ENCODE measurements at regions not wholly inside any gene's neighbourhood (a gene's known extent, or its start where the extent isn't known, plus 50 kb on each side); places are given as distances from the start of the nearest gene placed in this dataset.
"Not testable (repeated sequence)": the region's sequence is repeated elsewhere in the genome, so short reads cannot be mapped to it uniquely, and the experiment has no call there.

DNA sequence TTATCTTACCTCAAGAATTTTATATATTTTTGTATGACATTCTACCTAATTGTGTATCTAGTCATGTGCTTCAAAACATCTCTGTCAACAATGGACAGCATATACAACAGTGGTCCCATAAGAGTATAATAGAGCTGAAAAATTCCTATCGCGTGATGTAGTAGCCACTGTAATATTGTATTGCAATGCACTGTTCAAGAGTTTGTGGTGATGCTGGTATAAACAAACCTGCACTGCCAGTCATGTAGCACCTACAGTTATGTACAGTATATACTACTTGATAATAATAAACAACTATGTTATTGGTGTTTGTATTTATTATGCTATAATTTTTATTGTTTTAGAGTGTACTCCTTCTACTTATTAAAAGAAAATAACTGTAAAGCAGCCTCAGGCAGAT is 672.7 kb downstream of the CD109 start:
- Mint-ChIP-seq H3K9me3 (peaks cover 3% of the 10 kb centered on the region), H3K4me1 (ENCODE audit: low read depth) (no peaks in the 10 kb centered on the region), H3K4me3 (ENCODE audit: low read depth) (no peak overlapping the region), H3K27ac (no peak overlapping the region), H3K27me3 (ENCODE audit: low read depth) (no peaks in the 10 kb centered on the region), H3K36me3 (ENCODE audit: low read depth) (no peaks in the 10 kb centered on the region)
- intact Hi-C loops (cut with micrococcal nuclease): no loop called here
- no peak for DNase-seq (ENCODE audit: low spot score)

DNA sequence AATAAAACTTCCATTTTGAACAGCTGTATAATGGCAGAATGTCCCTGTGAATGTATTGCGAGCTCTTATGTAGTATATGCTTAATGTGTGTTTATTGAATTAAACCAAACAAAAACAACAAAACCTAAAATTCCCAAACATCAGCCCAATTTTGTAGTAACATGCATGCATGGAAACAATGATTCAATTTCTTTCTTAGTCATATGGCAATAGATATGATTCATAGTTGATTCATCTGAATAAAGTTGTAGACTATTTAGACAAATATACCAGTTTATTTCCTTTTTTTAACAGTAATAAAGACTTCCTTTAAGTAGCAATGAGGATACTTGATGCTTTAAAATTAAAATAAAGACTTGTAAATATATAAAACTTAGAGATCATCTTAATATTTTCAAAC is 670.6 kb downstream of the CD109 start:
- H3K9me3 Mint-ChIP-seq: peaks cover under 1% of the 10 kb centered on the region
- no peak for DNase-seq (ENCODE audit: low spot score)
- intact Hi-C loops (cut with micrococcal nuclease): no loop called here
- H3K27ac Mint-ChIP-seq: no peak overlapping the region
- no peak overlapping the region for H3K4me3 Mint-ChIP-seq (ENCODE audit: low read depth)
- H3K36me3 Mint-ChIP-seq (ENCODE audit: low read depth): no peaks in the 10 kb centered on the region
- no peaks in the 10 kb centered on the region for H3K27me3 Mint-ChIP-seq (ENCODE audit: low read depth)
- no peaks in the 10 kb centered on the region for H3K4me1 Mint-ChIP-seq (ENCODE audit: low read depth)

DNA sequence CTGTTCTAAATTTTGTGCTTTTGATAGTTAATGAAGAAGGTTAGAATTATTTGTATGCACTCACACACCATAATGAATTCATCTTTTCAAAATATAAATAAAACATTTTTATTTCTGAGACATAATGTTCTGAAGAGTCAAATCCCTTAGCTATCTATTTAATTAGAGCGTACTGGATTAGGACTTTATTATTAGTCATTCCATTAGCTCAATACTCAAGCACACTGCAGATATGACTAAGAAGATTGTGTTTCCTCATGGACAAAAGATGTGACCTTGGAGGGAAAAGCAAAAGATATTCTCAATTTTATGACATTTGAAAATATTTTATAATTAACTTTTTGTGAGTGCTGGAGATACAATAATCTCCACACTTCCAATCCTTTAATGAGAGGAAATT is 666.4 kb downstream of the CD109 start:
- intact Hi-C loops (cut with micrococcal nuclease): no loop called here
- Mint-ChIP-seq H3K9me3 (no peaks in the 10 kb centered on the region), H3K4me3 (ENCODE audit: low read depth) (no peak overlapping the region), H3K27ac (no peak overlapping the region), H3K27me3 (ENCODE audit: low read depth) (no peaks in the 10 kb centered on the region), H3K4me1 (ENCODE audit: low read depth) (no peaks in the 10 kb centered on the region), H3K36me3 (ENCODE audit: low read depth) (no peaks in the 10 kb centered on the region)
- no peak for DNase-seq (ENCODE audit: low spot score)

GRCh38 chr6:74357321-74357720 is 661.3 kb downstream of the CD109 start:
- DNase-seq (ENCODE audit: low spot score): no peak
- H3K9me3 Mint-ChIP-seq: no peaks in the 10 kb centered on the region
- H3K27ac Mint-ChIP-seq: no peak overlapping the region
- no peak overlapping the region for H3K4me3 Mint-ChIP-seq (ENCODE audit: low read depth)
- no peaks in the 10 kb centered on the region for H3K36me3 Mint-ChIP-seq (ENCODE audit: low read depth)
- intact Hi-C loops (cut with micrococcal nuclease): no loop called here
- no peaks in the 10 kb centered on the region for H3K4me1 Mint-ChIP-seq (ENCODE audit: low read depth)
- no peaks in the 10 kb centered on the region for H3K27me3 Mint-ChIP-seq (ENCODE audit: low read depth)

DNA sequence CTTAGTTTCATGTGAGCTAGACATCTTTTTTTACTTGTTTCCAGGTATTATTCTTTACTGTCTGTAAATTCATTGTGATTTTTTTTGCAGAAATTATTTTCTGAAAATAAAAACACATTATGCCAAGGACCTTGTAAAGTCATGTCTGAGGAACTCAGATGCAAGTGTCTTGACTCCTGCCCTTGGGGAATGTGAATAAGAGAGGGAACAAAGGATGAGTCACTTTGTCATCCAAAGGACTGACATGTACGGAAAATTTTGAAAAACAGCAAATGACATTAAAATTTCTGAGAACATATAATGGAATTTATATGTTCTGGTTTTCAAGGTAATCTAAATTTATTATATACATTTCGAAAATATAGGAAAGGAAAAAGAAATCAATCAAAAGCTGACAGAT is 660.4 kb downstream of the CD109 start:
- Mint-ChIP-seq H3K27ac (no peak overlapping the region), H3K36me3 (ENCODE audit: low read depth) (no peaks in the 10 kb centered on the region), H3K4me3 (ENCODE audit: low read depth) (no peak overlapping the region), H3K27me3 (ENCODE audit: low read depth) (no peaks in the 10 kb centered on the region), H3K4me1 (ENCODE audit: low read depth) (no peaks in the 10 kb centered on the region), H3K9me3 (no peaks in the 10 kb centered on the region)
- DNase-seq (ENCODE audit: low spot score): no peak
- intact Hi-C loops (cut with micrococcal nuclease): no loop called here

- no peak for DNase-seq (ENCODE audit: low spot score)
- H3K27me3 Mint-ChIP-seq (ENCODE audit: low read depth): no peaks in the 10 kb centered on the region
- intact Hi-C loops (cut with micrococcal nuclease): no loop called here
- no peaks in the 10 kb centered on the region for H3K4me1 Mint-ChIP-seq (ENCODE audit: low read depth)
- H3K4me3 Mint-ChIP-seq (ENCODE audit: low read depth): no peak overlapping the region
- H3K27ac Mint-ChIP-seq: no peak overlapping the region
- H3K36me3 Mint-ChIP-seq (ENCODE audit: low read depth): no peaks in the 10 kb centered on the region
- no peaks in the 10 kb centered on the region for H3K9me3 Mint-ChIP-seq
Measured at GRCh38 chr6:74346936-74347535, 651.0 kb downstream of the CD109 start.

DNA sequence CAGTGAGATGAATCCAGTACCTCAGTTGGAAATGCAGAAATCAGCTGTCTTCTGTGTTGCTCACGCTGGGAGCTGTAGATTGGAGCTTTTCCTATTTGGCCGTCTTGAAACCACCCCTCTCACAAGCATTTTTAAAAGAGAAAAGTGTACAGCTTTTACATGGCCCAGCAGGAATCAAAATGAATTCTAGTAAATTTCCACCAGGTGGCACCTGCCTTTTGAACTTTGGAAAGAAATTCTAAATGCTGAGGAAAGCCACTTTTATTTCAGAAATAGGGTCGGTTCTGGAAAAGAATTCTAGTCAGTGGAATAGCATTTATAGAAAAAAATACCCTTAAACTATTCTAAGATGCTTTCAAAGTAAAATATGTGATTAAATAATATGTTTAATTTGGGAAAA is 647.8 kb downstream of the CD109 start:
- Mint-ChIP-seq H3K27me3 (ENCODE audit: low read depth) (no peaks in the 10 kb centered on the region), H3K9me3 (peaks cover 3% of the 10 kb centered on the region)
- intact Hi-C loops (cut with micrococcal nuclease): no loop called here

DNA sequence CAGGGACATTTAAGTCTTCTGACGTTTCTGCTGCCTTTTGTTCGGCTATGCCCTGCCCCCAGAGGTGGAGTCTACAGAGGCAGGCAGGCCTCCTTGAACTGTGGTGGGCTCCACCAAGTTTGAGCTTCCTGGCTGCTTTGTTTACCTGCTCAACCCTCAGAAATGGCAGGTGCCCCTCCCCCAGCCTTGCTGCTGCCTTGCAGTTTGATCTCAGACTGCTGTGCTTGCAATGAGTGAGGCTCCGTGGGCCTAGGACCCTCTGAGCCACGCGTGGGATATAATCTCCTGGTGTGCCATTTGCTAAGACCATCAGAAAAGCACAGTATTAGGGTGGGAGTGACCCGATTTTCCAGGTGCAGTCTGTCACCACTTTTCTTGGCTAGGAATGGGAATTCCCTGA is 647.3 kb downstream of the CD109 start:
- DNase-seq (ENCODE audit: low spot score); H3K36me3 Mint-ChIP-seq (ENCODE audit: low read depth); H3K27ac Mint-ChIP-seq; H3K27me3 Mint-ChIP-seq (ENCODE audit: low read depth); H3K4me3 Mint-ChIP-seq (ENCODE audit: low read depth); intact Hi-C loops (cut with micrococcal nuclease); H3K4me1 Mint-ChIP-seq (ENCODE audit: low read depth); H3K9me3 Mint-ChIP-seq: not testable (repeated sequence)

More for the DNA sequence above, 647.8 kb downstream of the CD109 start:
- no peak for DNase-seq (ENCODE audit: low spot score)
- Mint-ChIP-seq H3K4me3 (ENCODE audit: low read depth) (no peak overlapping the region), H3K27ac (no peak overlapping the region), H3K36me3 (ENCODE audit: low read depth) (no peaks in the 10 kb centered on the region), H3K4me1 (ENCODE audit: low read depth) (no peaks in the 10 kb centered on the region)

DNA sequence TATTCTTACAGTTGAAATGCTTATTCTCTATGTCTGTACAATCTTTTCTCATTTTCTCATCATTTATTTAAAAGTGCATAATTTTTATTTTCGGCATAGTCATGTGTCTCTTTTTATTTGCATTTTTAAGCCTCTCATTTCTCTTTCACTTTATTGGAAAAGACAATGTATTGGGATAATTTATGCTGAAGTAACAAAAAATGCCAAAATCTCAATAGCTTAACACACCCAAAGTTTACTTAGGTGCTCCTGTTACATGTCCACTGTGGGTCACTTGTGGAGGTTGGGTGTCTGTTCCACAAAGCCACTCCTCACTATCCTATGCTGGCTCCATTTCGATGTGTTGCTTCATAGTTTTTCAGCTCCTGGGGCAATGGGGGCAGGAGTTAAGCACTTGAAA is 638.7 kb downstream of the CD109 start:
- no peak for DNase-seq (ENCODE audit: low spot score)
- Mint-ChIP-seq H3K4me3 (ENCODE audit: low read depth) (no peak overlapping the region), H3K27me3 (ENCODE audit: low read depth) (no peaks in the 10 kb centered on the region), H3K4me1 (ENCODE audit: low read depth) (no peaks in the 10 kb centered on the region), H3K9me3 (no peaks in the 10 kb centered on the region), H3K27ac (no peak overlapping the region), H3K36me3 (ENCODE audit: low read depth) (no peaks in the 10 kb centered on the region)
- intact Hi-C loops (cut with micrococcal nuclease): no loop called here

DNA sequence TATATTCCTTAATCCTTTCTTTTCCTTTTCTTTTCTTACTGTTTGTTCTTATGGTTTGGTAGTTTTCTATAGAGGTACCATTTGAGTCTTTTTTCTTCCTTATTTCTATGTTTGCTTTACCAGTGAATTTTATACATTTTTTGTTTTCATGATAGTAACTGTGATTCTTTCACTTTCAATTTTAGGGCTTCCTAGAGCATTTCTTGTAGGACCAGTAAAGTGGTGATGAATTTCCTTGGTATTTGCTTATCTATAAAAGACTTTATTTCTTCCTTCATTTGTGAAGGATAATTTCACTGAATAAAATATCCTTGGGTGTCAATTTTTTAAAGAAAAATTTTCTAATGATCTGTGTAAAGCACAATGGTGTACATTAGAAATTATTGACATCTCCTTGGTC is 637.4 kb downstream of the CD109 start:
- intact Hi-C loops (cut with micrococcal nuclease): no loop called here

GRCh38 chr6:74320715-74321114 is 624.7 kb downstream of the CD109 start:
- no peak overlapping the region for H3K4me3 Mint-ChIP-seq (ENCODE audit: low read depth)
- no peak for DNase-seq (ENCODE audit: low spot score)
- intact Hi-C loops (cut with micrococcal nuclease): no loop called here
- peaks cover 4% of the 10 kb centered on the region for H3K9me3 Mint-ChIP-seq
- no peaks in the 10 kb centered on the region for H3K36me3 Mint-ChIP-seq (ENCODE audit: low read depth)
- H3K27me3 Mint-ChIP-seq (ENCODE audit: low read depth): no peaks in the 10 kb centered on the region
- no peak overlapping the region for H3K27ac Mint-ChIP-seq
- H3K4me1 Mint-ChIP-seq (ENCODE audit: low read depth): no peaks in the 10 kb centered on the region

More for the DNA sequence above, 637.4 kb downstream of the CD109 start:
- Mint-ChIP-seq H3K36me3 (ENCODE audit: low read depth) (no peaks in the 10 kb centered on the region), H3K4me1 (ENCODE audit: low read depth) (no peaks in the 10 kb centered on the region), H3K4me3 (ENCODE audit: low read depth) (no peak overlapping the region), H3K9me3 (no peaks in the 10 kb centered on the region), H3K27ac (no peak overlapping the region), H3K27me3 (ENCODE audit: low read depth) (no peaks in the 10 kb centered on the region)
- no peak for DNase-seq (ENCODE audit: low spot score)

DNA sequence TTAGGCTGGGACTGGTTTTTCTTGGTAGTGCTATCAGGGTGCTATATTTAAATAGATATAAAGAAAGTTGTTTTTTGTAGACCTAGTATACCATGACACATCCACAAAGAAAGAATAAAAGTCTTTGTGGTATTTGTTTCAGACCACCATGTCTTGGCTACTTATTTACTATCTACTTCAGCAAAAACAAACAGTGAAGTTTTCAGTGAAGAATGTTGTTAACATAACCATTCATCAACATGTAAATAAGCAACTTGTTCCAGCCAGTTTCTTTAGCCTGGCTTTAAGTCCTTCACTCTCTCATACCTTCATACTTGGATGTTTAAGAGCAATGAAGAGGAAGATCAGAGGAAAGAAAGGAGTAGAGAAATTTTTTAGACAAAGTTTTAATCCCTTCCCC is 624.1 kb downstream of the CD109 start:
- Mint-ChIP-seq H3K4me1 (ENCODE audit: low read depth) (no peaks in the 10 kb centered on the region), H3K4me3 (ENCODE audit: low read depth) (no peak overlapping the region), H3K27ac (no peak overlapping the region), H3K27me3 (ENCODE audit: low read depth) (no peaks in the 10 kb centered on the region), H3K36me3 (ENCODE audit: low read depth) (no peaks in the 10 kb centered on the region), H3K9me3 (peaks cover 4% of the 10 kb centered on the region)
- DNase-seq (ENCODE audit: low spot score): no peak
- intact Hi-C loops (cut with micrococcal nuclease): no loop called here

GRCh38 chr6:74319292-74319691 is 623.3 kb downstream of the CD109 start:
- intact Hi-C loops (cut with micrococcal nuclease): no loop called here

GRCh38 chr6:74318738-74319137 is 622.7 kb downstream of the CD109 start:
- intact Hi-C loops (cut with micrococcal nuclease): no loop called here

More at GRCh38 chr6:74319292-74319691, 623.3 kb downstream of the CD109 start:
- no peaks in the 10 kb centered on the region for H3K27me3 Mint-ChIP-seq (ENCODE audit: low read depth)
- H3K36me3 Mint-ChIP-seq (ENCODE audit: low read depth): no peaks in the 10 kb centered on the region
- no peak overlapping the region for H3K4me3 Mint-ChIP-seq (ENCODE audit: low read depth)
- H3K9me3 Mint-ChIP-seq: peaks cover 4% of the 10 kb centered on the region
- no peak for DNase-seq (ENCODE audit: low spot score)
- H3K4me1 Mint-ChIP-seq (ENCODE audit: low read depth): no peaks in the 10 kb centered on the region
- H3K27ac Mint-ChIP-seq: no peak overlapping the region

More at GRCh38 chr6:74318738-74319137, 622.7 kb downstream of the CD109 start:
- Mint-ChIP-seq H3K4me1 (ENCODE audit: low read depth) (no peaks in the 10 kb centered on the region), H3K27me3 (ENCODE audit: low read depth) (no peaks in the 10 kb centered on the region), H3K4me3 (ENCODE audit: low read depth) (no peak overlapping the region), H3K9me3 (peaks cover 4% of the 10 kb centered on the region), H3K27ac (no peak overlapping the region), H3K36me3 (ENCODE audit: low read depth) (no peaks in the 10 kb centered on the region)
- DNase-seq (ENCODE audit: low spot score): no peak

Measured in activated T-helper 2 cell treated with anti-CD3 and anti-CD28 coated beads, Interferon-gamma antibody, Interleukin-2, Interleukin-4, amounts not matched to agents 10 μg/mL and 5 μg/mL and 100 μg/mL, durations not matched to agents 14 hours and 24 hours and 36 hours (primary cell).